HCT116 (cell line): ENCODE measurements at regions not wholly inside any gene's neighbourhood (a gene's known extent, or its start where the extent isn't known, plus 50 kb on each side); places are given as distances from the start of the nearest gene placed in this dataset.

Source experiments
- ATAC-seq: fragments of 200-7000 bp; cut with Tn5 transposase; 2 replicates; pipeline ENCODE4 v1.9.1; 2020; ENCODE audit warnings: mild to moderate bottlenecking, moderate library complexity
- BruUV-seq: library from RNA; stranded (reverse); fragments of 400-500 nt; replicated peaks from 2 replicates; lab custom pipeline; 2021; lab: Mats Ljungman, UMichigan
- CTCF ChIA-PET: fragments of 300-600 bp; sonication (Branson Sonifier 250); formaldehyde crosslinking; loops from one replicate; lab custom pipeline; 2021; ENCODE audit warnings: antibody characterized with exemption; lab: Charles Lee
- POLR2A ChIA-PET: fragments of 300-600, 350-600 bp; sonication (Branson Sonifier 250); formaldehyde crosslinking; loops from one replicate; lab custom pipeline; 2021; ENCODE audit warnings: antibody characterized with exemption; lab: Charles Lee
- RAD21 ChIA-PET, 2 experiments: fragments of 300-600 bp; sonication (Branson Sonifier 250); formaldehyde crosslinking; loops; one replicate each; lab custom pipeline; 2023; ENCODE audit warnings: low total read pairs in 2 of 2; ENCODE audit not compliant: uncharacterized antibody in 2 of 2, unreplicated experiment in 2 of 2, low non-redundant PET in 1 of 2; lab: Charles Lee
- DNase-seq: peaks from one replicate; pipeline ENCODE4 v3.0.0-alpha.2; 2010; ENCODE audit warnings: low read depth, low spot score
- H2AFZ ChIP-seq: fragments of 200-600 bp; shearing (Covaris generic), sonication (generic); 2 replicates; pipeline ENCODE4 v1.6.1; 2017; ENCODE audit warnings: low read depth, mixed run types, mixed read lengths, antibody characterized with exemption, low read length; ENCODE audit not compliant: poor library complexity, severe bottlenecking
- H3K27ac ChIP-seq: 2 replicates; pipeline ENCODE4 v1.5.1; 2012; ENCODE audit warnings: low read depth, low read length
- H3K27me3 ChIP-seq: fragments of 200-600 bp; sonication (generic); 2 replicates; pipeline ENCODE4 v1.6.1; 2016; ENCODE audit warnings: mixed run types, low read length, mixed read lengths; ENCODE audit not compliant: insufficient read depth
- H3K36me3 ChIP-seq, 2 experiments: fragments of 200-500 bp in 1 of 2; fragments of 200-600 bp in 1 of 2; sonication (Bioruptor generic) in 1 of 2; sonication (generic) in 1 of 2; 2 replicates each; pipeline versions ENCODE4 v1.5.1 to v1.6.1; 2014 to 2016; ENCODE audit warnings: low read length in 2 of 2, inconsistent platforms in 1 of 2, mixed read lengths in 1 of 2, mixed run types in 1 of 2; ENCODE audit not compliant: insufficient read depth in 2 of 2, control insufficient read depth in 1 of 2
- H3K4me1 ChIP-seq, 2 experiments: fragments of 200-600 bp in 1 of 2; sonication (generic) in 1 of 2; 2 replicates each; pipeline versions ENCODE4 v1.5.1 to v1.6.1; 2012 to 2017; ENCODE audit warnings: low read length in 2 of 2, inconsistent platforms in 1 of 2, mild to moderate bottlenecking in 1 of 2, mixed read lengths in 1 of 2, mixed run types in 1 of 2, moderate library complexity in 1 of 2; ENCODE audit not compliant: insufficient read depth in 2 of 2, control insufficient read depth in 1 of 2
- H3K4me2 ChIP-seq: fragments of 200-600 bp; sonication (generic); 2 replicates; pipeline ENCODE4 v1.6.1; 2017; ENCODE audit warnings: mixed run types, low read length, mixed read lengths
- H3K4me3 ChIP-seq, 2 experiments: fragments of 200-600 bp in 1 of 2; sonication (generic) in 1 of 2; replicated peaks in 1 of 2; 2 replicates each; pipeline ENCODE4 v1.5.1; 2011 to 2016; ENCODE audit warnings: low read length in 2 of 2, control low read depth in 1 of 2, low read depth in 1 of 2, mild to moderate bottlenecking in 1 of 2, mixed read lengths in 1 of 2, mixed run types in 1 of 2
- H3K79me2 ChIP-seq: fragments of 200-600 bp; sonication (generic); 2 replicates; pipeline ENCODE4 v1.6.1; 2017; ENCODE audit warnings: mild to moderate bottlenecking, mixed run types, low read length, moderate library complexity, mixed read lengths; ENCODE audit not compliant: insufficient read depth
- H3K9ac ChIP-seq: fragments of 200-600 bp; sonication (generic); 2 replicates; pipeline ENCODE4 v1.6.1; 2016; ENCODE audit warnings: low read length, mixed read lengths
- H3K9me2 ChIP-seq: fragments of 200-600 bp; sonication (generic), shearing (Covaris generic); 2 replicates; pipeline ENCODE4 v1.6.1; 2017; ENCODE audit warnings: mixed run types, mild to moderate bottlenecking, moderate library complexity; ENCODE audit not compliant: insufficient read depth
- H3K9me3 ChIP-seq, 2 experiments: fragments of 200-500 bp in 1 of 2; fragments of 200-600 bp in 1 of 2; sonication (Bioruptor generic) in 1 of 2; sonication (generic) in 1 of 2; 2 replicates each; pipeline ENCODE4 v1.6.1; 2014 to 2017; ENCODE audit warnings: low read length in 2 of 2, mixed read lengths in 2 of 2, inconsistent platforms in 1 of 2, low read depth in 1 of 2, mild to moderate bottlenecking in 1 of 2, mixed run types in 1 of 2, moderate library complexity in 1 of 2; ENCODE audit not compliant: control insufficient read depth in 1 of 2, insufficient read depth in 1 of 2
- H4K20me1 ChIP-seq: fragments of 200-600 bp; sonication (generic), shearing (Covaris generic); 2 replicates; pipeline ENCODE4 v1.6.1; 2017; ENCODE audit warnings: mixed run types, mild to moderate bottlenecking, moderate library complexity; ENCODE audit not compliant: insufficient read depth
- CEBPB ChIP-seq: IDR thresholded peaks from 2 replicates; pipeline ENCODE4 v1.6.1; 2012; ENCODE audit warnings: low read depth
- CTCF ChIP-seq, 3 experiments: fragments of 200-600 bp in 1 of 3; sonication (generic) in 1 of 3; IDR thresholded peaks in 2 of 3; conservative IDR thresholded peaks in 1 of 3; 2 replicates each; pipeline ENCODE4 v1.5.1; 2012 to 2017; ENCODE audit warnings: low read depth in 2 of 3, low read length in 2 of 3, antibody characterized with exemption in 1 of 3, borderline replicate concordance in 1 of 3, control low read depth in 1 of 3, mild to moderate bottlenecking in 1 of 3, mixed read lengths in 1 of 3, mixed run types in 1 of 3, moderate library complexity in 1 of 3; ENCODE audit not compliant: insufficient read depth in 1 of 3
- ELF1 ChIP-seq: IDR thresholded peaks from 2 replicates; pipeline ENCODE4 v1.6.1; 2012; ENCODE audit warnings: low read depth, borderline replicate concordance
- EZH2 ChIP-seq: fragments of 200-600 bp; sonication (generic); IDR thresholded peaks from 2 replicates; pipeline ENCODE4 v1.6.1; 2017; ENCODE audit warnings: antibody characterized with exemption, mixed run types
- EZH2phosphoT487 ChIP-seq: fragments of 200-600 bp; IDR thresholded peaks from 2 replicates; pipeline ENCODE4 v1.6.1; 2018; ENCODE audit warnings: antibody characterized with exemption, borderline replicate concordance
- POLR2A ChIP-seq: IDR thresholded peaks from 2 replicates; pipeline ENCODE4 v1.7.0; 2011; ENCODE audit warnings: borderline replicate concordance; ENCODE audit not compliant: insufficient read depth, insufficient read length; ENCODE audit errors: extremely low read depth
- POLR2AphosphoS5 ChIP-seq: IDR thresholded peaks from 2 replicates; pipeline ENCODE4 v1.6.1; 2011; ENCODE audit warnings: mild to moderate bottlenecking, low read depth, low read length, moderate library complexity
- RAD21 ChIP-seq: IDR thresholded peaks from 2 replicates; pipeline ENCODE4 v1.6.1; 2012; ENCODE audit warnings: low read depth, mild to moderate bottlenecking
- REST ChIP-seq: IDR thresholded peaks from 2 replicates; pipeline ENCODE4 v1.6.1; 2012; ENCODE audit warnings: low read depth
- SIN3A ChIP-seq: IDR thresholded peaks from 2 replicates; pipeline ENCODE4 v1.6.1; 2012; ENCODE audit warnings: low read depth
- SP1 ChIP-seq: IDR thresholded peaks from 2 replicates; pipeline ENCODE4 v1.6.1; 2012; ENCODE audit warnings: low read depth
- TCF7L2 ChIP-seq: IDR thresholded peaks from 2 replicates; pipeline ENCODE4 v1.7.0; 2011; ENCODE audit warnings: borderline replicate concordance, inconsistent platforms; ENCODE audit not compliant: insufficient read depth, insufficient read length; ENCODE audit errors: extremely low read depth
- ZFX ChIP-seq: fragments of 450-650 bp; IDR thresholded peaks from 2 replicates; pipeline ENCODE4 v1.6.1; 2017
- ZNF274 ChIP-seq: fragments of 200-500 bp; sonication (Bioruptor generic); IDR thresholded peaks from 2 replicates; pipeline ENCODE4 v1.6.1; 2014; ENCODE audit warnings: mild to moderate bottlenecking, low read depth, low read length, inconsistent platforms
- intact Hi-C: fragments of 100-400 bp; cut with micrococcal nuclease; formaldehyde crosslinking; loops from 2 replicates; pipeline ENCODE4 v1.10.0; 2022

- Histone ChIP-seq H3K4me2 (no peak overlapping the region), H3K27ac (no peak overlapping the region), H3K4me3 (no peak overlapping the region), H3K4me1 (no peaks in the 10 kb centered on the region), H3K79me2 (no peaks in the 10 kb centered on the region), H3K27me3 (no peaks in the 10 kb centered on the region), H3K9me2 (no peaks in the 10 kb centered on the region), H4K20me1 (no peaks in the 10 kb centered on the region), H2AFZ (no peak overlapping the region), H3K9me3 (no peaks in the 10 kb centered on the region), H3K36me3 (no peaks in the 10 kb centered on the region), H3K9ac (no peak overlapping the region)
- no peak for TF ChIP-seq POLR2AphosphoS5
- no peak for TF ChIP-seq TCF7L2
- TF ChIP-seq CTCF (IDR thresholded peaks at IDR 0.05 in 2 of 3, conservative IDR thresholded peaks at IDR 0.05 in 1 of 3; ENCODE audit: borderline replicate concordance in 1 of 3, insufficient read depth in 1 of 3, low read depth in 2 of 3, low read length in 2 of 3), result no peak
- ChIA-PET CTCF (no interaction called here), RAD21 (no interaction called here), POLR2A (no interaction called here)
- intact Hi-C loops, result no loop called here
- BruUV-seq, result no TSS peak
- no peak for DNase-seq
- no peak for ATAC-seq
Observed at GRCh38 chrX:16517039-16517605, 132.8 kb upstream of the S100G start.

GRCh38 chrX:16518131-16518530, 131.8 kb upstream of the S100G start:
- Histone ChIP-seq H3K4me3 (no peak overlapping the region), H3K27ac (no peak overlapping the region), H3K9me3 (no peaks in the 10 kb centered on the region), H2AFZ (no peak overlapping the region), H4K20me1 (no peaks in the 10 kb centered on the region), H3K9ac (no peak overlapping the region), H3K4me2 (no peak overlapping the region), H3K36me3 (no peaks in the 10 kb centered on the region), H3K79me2 (no peaks in the 10 kb centered on the region), H3K4me1 (no peaks in the 10 kb centered on the region), H3K27me3 (no peaks in the 10 kb centered on the region), H3K9me2 (no peaks in the 10 kb centered on the region)
- ChIA-PET CTCF (no interaction called here), RAD21 (no interaction called here), POLR2A (no interaction called here)
- ATAC-seq, result no peak
- no TSS peak for BruUV-seq
- intact Hi-C loops, result no loop called here
- DNase-seq, result no peak
- no peak for TF ChIP-seq SIN3A
- no peak for TF ChIP-seq RAD21
- no peak for TF ChIP-seq CEBPB
- no peak for TF ChIP-seq POLR2A
- no peak for TF ChIP-seq ZNF274
- no peak for TF ChIP-seq EZH2phosphoT487
- TF ChIP-seq SP1, result no peak
- TF ChIP-seq ELF1, result no peak
- TF ChIP-seq TCF7L2, result no peak
- no peak for TF ChIP-seq EZH2
- no peak for TF ChIP-seq ZFX
- TF ChIP-seq REST, result no peak
